ENCODE measurements at regions not wholly inside any gene's neighbourhood (a gene's known extent, or its start where the extent isn't known, plus 50 kb on each side); places are given as distances from the start of the nearest gene placed in this dataset.

- H3K4me1 ChIP-seq (ENCODE audit: control insufficient read depth, insufficient read depth, low read length), result no peaks in the 10 kb centered on the region
- no peak for TF ChIP-seq YBX1 (IDR thresholded peaks at IDR 0.05)
- no peak for TF ChIP-seq POLR2AphosphoS2 (IDR thresholded peaks at IDR 0.05; ENCODE audit: low read depth, low read length)
- no peak for TF ChIP-seq IKZF2 (IDR thresholded peaks at IDR 0.05)
- no peak for TF ChIP-seq ESRRA (IDR thresholded peaks at IDR 0.05; ENCODE audit: low read length)
- TF ChIP-seq MYB (IDR thresholded peaks at IDR 0.05; ENCODE audit: borderline replicate concordance, low read depth, low read length), result no peak
- no peak for TF ChIP-seq E4F1 (IDR thresholded peaks at IDR 0.05; ENCODE audit: borderline replicate concordance, partially characterized antibody)
- TF ChIP-seq E2F4 (IDR thresholded peaks at IDR 0.05; ENCODE audit: low read depth, low read length), result no peak
- no peak for TF ChIP-seq KAT2A (conservative IDR thresholded peaks at IDR 0.05; ENCODE audit: control insufficient read depth, low read depth, low read length)
- no peak for TF ChIP-seq EZH2 (IDR thresholded peaks at IDR 0.05; ENCODE audit: borderline replicate concordance, control insufficient read depth, low read depth, low read length)
- no peak for TF ChIP-seq NBN (IDR thresholded peaks at IDR 0.05)
- TF ChIP-seq, protein P1, sequence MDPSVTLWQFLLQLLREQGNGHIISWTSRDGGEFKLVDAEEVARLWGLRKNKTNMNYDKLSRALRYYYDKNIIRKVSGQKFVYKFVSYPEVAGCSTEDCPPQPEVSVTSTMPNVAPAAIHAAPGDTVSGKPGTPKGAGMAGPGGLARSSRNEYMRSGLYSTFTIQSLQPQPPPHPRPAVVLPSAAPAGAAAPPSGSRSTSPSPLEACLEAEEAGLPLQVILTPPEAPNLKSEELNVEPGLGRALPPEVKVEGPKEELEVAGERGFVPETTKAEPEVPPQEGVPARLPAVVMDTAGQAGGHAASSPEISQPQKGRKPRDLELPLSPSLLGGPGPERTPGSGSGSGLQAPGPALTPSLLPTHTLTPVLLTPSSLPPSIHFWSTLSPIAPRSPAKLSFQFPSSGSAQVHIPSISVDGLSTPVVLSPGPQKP (IDR thresholded peaks at IDR 0.05; ENCODE audit: low read depth, low read length), result no peak
- TF ChIP-seq MEF2B (IDR thresholded peaks at IDR 0.05; ENCODE audit: partially characterized antibody, poor library complexity, severe bottlenecking), result no peak
- no peak for TF ChIP-seq ZSCAN29 (IDR thresholded peaks at IDR 0.05)
- no peak for TF ChIP-seq PAX5 (IDR thresholded peaks at IDR 0.05; ENCODE audit: borderline replicate concordance, low read depth, low read length)
- POLR2A ChIA-PET, result no interaction called here
- no peak overlapping the region for H3K4me3 ChIP-seq
- H3K9ac ChIP-seq (ENCODE audit: control insufficient read depth, insufficient read depth, low read length), result no peak overlapping the region
- H3K79me2 ChIP-seq (ENCODE audit: control insufficient read depth, insufficient read depth, low read length), result no peaks in the 10 kb centered on the region
- no peak overlapping the region for H3K4me2 ChIP-seq (ENCODE audit: control insufficient read depth, insufficient read depth)
- no peaks in the 10 kb centered on the region for H4K20me1 ChIP-seq (ENCODE audit: control insufficient read depth, insufficient read depth)
- H3K9me3 ChIP-seq (replicated peaks; ENCODE audit: control insufficient read depth, insufficient read depth, low read length), result no peaks in the 10 kb centered on the region
- DNase-seq (ENCODE audit: low read depth, low spot score), result no peak
- H3K36me3 ChIP-seq (ENCODE audit: control insufficient read depth in 2 of 2, insufficient read depth in 2 of 2, low read length in 1 of 2), result no peaks in the 10 kb centered on the region
- FAIRE-seq, result no peak
- intact Hi-C loops (cut with micrococcal nuclease; ENCODE audit: unreplicated experiment) (no loop called here), in situ Hi-C loops (cut with MboI) (no loop called here)
- H3K27ac ChIP-seq (ENCODE audit: control insufficient read depth, insufficient read depth), result no peak overlapping the region
- no peak overlapping the region for H2AFZ ChIP-seq (ENCODE audit: control insufficient read depth, low read depth, low read length)
- SMC1A ChIA-PET (ENCODE audit: uncharacterized antibody, unreplicated experiment), result no interaction called here
- RAD21 ChIA-PET (ENCODE audit: unreplicated experiment), result no interaction called here
- ATAC-seq, result no peak
- peaks cover 3 to 4% of the 10 kb centered on the region in 2 experiments; a peak in 3 of 4 replicates for H3K27me3 ChIP-seq (replicated peaks in 1 of 2; ENCODE audit: control insufficient read depth in 2 of 2, insufficient read depth in 2 of 2, low read length in 1 of 2)
- CTCF ChIA-PET, result no interaction called here
- BruUV-seq (replicated peaks), result no TSS peak
- whole genome bisulfite sequencing (ENCODE audit: insufficient coverage, insufficient replicate concordance, low lambda C conversion rate, missing lambda C conversion rate), result 13% methylated on average over 5 of the region's 5 CpGs
Observed at GRCh38 chr5:135266975-135267374, 132.1 kb downstream of the MACROH2A1 start.
